ENCODE measurements at regions not wholly inside any gene's neighbourhood (a gene's known extent, or its start where the extent isn't known, plus 50 kb on each side); places are given as distances from the start of the nearest gene placed in this dataset.

DNA sequence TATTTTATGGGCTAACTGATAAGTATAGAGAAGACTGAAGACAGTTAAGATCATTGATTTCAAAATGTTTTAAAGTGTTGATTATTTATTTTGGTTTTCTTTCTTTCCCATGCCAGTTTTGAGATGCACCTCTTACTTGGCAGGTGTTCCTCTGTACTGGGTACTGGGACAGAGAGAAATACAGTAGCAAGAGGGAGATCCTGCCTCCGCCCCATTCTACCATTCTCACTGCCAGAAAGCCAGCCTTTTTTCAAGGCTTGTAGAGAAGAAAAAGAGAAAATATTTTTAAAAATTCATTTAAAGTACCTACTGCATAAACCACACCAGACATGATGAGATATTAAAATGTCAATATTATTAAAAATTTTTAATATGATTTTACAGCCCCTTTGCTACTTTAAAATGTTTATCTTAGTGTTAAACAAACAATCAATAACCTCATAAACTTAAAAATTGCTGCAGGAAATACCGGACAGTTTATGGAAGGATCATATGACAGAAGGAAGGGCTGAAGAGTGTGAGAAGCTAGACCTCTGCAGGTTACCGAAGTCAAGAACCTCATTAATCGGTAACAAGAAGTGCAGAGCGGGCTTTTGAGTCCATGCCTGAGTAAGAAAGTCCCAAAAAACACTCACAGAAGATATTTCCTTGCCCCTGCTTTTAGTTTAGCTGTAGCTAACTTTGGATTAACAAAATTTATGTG is 117.8 kb upstream of the ESR1 start:
- Histone ChIP-seq H3K27me3 (no peaks in the 10 kb centered on the region), H3K36me3 (no peaks in the 10 kb centered on the region), H3K27ac (peak overlapping the region in 1 of 2 donors; percentile 65), H3K4me3 (peak overlapping the region in 1 of 2 donors; percentile 30), H3K9me3 (no peaks in the 10 kb centered on the region), H3K4me1 (no peaks in the 10 kb centered on the region)
- no peak for DNase-seq (ENCODE audit: low spot score)
- TF ChIP-seq, protein P1, sequence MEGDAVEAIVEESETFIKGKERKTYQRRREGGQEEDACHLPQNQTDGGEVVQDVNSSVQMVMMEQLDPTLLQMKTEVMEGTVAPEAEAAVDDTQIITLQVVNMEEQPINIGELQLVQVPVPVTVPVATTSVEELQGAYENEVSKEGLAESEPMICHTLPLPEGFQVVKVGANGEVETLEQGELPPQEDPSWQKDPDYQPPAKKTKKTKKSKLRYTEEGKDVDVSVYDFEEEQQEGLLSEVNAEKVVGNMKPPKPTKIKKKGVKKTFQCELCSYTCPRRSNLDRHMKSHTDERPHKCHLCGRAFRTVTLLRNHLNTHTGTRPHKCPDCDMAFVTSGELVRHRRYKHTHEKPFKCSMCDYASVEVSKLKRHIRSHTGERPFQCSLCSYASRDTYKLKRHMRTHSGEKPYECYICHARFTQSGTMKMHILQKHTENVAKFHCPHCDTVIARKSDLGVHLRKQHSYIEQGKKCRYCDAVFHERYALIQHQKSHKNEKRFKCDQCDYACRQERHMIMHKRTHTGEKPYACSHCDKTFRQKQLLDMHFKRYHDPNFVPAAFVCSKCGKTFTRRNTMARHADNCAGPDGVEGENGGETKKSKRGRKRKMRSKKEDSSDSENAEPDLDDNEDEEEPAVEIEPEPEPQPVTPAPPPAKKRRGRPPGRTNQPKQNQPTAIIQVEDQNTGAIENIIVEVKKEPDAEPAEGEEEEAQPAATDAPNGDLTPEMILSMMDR (IDR thresholded peaks at IDR 0.05): no peak

DNA sequence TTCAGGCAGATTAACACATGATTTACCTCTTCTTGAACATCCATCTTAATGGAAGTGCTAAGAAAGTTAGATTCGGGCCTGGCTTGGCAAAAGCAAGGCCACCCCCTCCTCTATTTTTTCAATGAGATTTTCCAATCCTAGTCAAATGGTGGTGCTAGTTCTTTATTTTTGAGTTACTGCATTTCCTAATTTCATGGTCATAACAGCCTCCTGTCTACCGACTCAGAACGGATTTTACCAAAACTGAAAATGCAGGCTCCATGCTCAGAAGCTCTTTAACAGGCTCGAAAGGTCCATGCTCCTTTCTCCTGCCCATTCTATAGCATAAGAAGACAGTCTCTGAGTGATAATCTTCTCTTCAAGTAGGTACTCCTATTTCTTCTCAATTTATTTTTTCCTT is 117.2 kb upstream of the ESR1 start:
- DNase-seq (ENCODE audit: low spot score): no peak
- Histone ChIP-seq H3K9me3 (no peaks in the 10 kb centered on the region), H3K27me3 (no peaks in the 10 kb centered on the region), H3K36me3 (no peaks in the 10 kb centered on the region), H3K27ac (peak overlapping the region; percentile 61 to 65), H3K4me1 (no peaks in the 10 kb centered on the region), H3K4me3 (peak overlapping the region in 1 of 2 donors; percentile 30)
- TF ChIP-seq, protein P1 (IDR thresholded peaks at IDR 0.05): peak in 1 of 2 donors; percentile 50

DNA sequence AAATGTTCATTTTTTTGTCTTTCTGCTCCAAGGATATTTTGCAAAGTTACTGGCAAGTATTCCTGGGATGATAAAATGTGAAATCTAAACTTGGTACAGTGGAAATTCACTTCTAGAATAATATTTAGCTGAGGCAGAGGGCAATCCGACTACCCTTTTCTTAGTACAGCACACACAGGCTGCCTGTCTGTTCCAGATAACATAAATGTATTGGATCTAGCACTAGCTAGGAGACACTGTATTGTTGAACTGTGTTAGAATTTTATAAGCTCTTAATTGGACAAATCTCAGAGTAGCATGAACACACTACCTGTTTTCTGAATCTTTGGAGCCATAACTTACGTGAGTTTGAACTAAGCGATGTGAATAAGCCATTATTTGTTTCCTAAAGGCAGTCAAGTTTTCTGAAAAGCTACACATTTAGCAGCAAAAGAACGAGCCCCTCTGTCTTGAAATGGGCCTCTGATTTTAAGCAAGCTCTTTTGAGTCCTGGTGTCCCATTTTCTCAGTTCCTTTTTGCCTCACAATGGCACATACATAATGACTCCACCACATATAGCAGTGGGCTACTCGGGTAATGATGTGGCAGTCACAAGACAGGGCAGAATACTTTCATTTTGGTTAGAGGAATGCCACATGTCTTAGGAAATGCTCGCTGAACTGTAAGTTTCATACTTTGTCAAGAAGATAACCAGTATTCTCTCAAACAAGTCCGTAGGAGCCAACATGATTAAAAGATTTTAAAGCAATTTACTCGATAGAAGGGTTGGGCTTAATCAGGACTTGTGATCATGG is 116.5 kb upstream of the ESR1 start:
- no peaks in the 10 kb centered on the region for H3K36me3 ChIP-seq
- no peaks in the 10 kb centered on the region for H3K27me3 ChIP-seq
- peak overlapping the region in 1 of 2 donors; percentile 30 for H3K4me3 ChIP-seq
- H3K9me3 ChIP-seq: no peaks in the 10 kb centered on the region
- DNase-seq (ENCODE audit: low spot score): no peak
- no peaks in the 10 kb centered on the region for H3K4me1 ChIP-seq
- peak overlapping the region; percentile 61 to 65 for H3K27ac ChIP-seq
- TF ChIP-seq, protein P1 (IDR thresholded peaks at IDR 0.05): no peak

DNA sequence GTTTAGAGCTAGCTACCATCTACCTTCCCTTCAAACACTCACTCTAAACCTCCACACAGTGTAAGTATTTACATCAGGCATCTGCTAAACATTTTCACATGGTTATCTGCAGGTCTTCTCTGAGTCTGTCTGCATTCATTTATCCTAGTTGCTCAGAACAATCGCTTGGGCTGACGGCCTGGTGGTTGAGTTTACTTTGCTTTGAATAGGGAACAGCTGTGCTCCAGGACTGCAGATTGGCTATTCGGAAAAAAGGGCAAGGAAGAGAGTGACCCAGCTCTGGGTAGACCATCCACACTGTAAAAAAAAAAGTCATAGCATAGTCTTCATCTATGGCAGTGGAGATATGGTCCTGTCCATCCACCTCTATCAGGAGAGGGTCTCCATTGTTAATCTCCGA is 115.3 kb upstream of the ESR1 start:
- H3K4me1 ChIP-seq: no peaks in the 10 kb centered on the region
- H3K27me3 ChIP-seq: no peaks in the 10 kb centered on the region
- H3K27ac ChIP-seq: no peak overlapping the region
- no peak for DNase-seq (ENCODE audit: low spot score)
- no peaks in the 10 kb centered on the region for H3K9me3 ChIP-seq
- H3K4me3 ChIP-seq: no peak overlapping the region
- TF ChIP-seq, protein P1 (IDR thresholded peaks at IDR 0.05): no peak
- no peaks in the 10 kb centered on the region for H3K36me3 ChIP-seq

DNA sequence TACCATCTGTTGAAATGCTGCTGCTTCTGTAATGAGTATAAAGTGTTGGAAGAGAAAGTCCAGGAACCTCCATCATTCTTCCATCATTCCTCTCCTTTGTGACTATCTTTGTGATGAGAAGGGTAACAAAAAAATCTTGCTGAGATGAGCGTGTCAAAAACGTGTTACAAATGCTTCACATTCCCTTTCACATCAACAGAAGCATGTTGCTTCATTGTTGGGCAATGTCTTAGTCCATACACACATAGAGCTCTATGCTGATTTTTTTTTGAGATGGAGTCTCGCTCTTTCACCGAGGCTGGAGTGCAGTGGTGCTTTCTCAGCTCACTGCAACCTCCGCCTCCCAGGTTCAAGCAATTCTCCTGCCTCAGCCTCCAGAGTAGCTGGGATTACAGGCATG is 114.1 kb upstream of the ESR1 start:
- no peak overlapping the region for H3K4me3 ChIP-seq
- no peak for DNase-seq (ENCODE audit: low spot score)
- no peaks in the 10 kb centered on the region for H3K9me3 ChIP-seq
- H3K27ac ChIP-seq: no peak overlapping the region
- H3K36me3 ChIP-seq: no peaks in the 10 kb centered on the region
- no peaks in the 10 kb centered on the region for H3K4me1 ChIP-seq
- no peaks in the 10 kb centered on the region for H3K27me3 ChIP-seq
- TF ChIP-seq, protein P1 (IDR thresholded peaks at IDR 0.05): no peak
